Pancreas (tissue), 10 donors: ENCODE measurements at regions not wholly inside any gene's neighbourhood (a gene's known extent, or its start where the extent isn't known, plus 50 kb on each side); places are given as distances from the start of the nearest gene placed in this dataset.

Experiments
- ATAC-seq, 4 donors: fragments of 200-7000 bp; cut with Tn5 transposase; one replicate each; pipeline versions ENCODE4 v1.8.0 to v1.9.1; 2020; ENCODE audit warnings: mild to moderate bottlenecking in 4 of 4, moderate library complexity in 4 of 4
- DNase-seq, 6 donors: peaks; one replicate each; pipeline ENCODE4 v3.0.0-alpha.2; 2020
- FAIRE-seq: peaks from 2 replicates; lab custom pipeline; 2012; peaks lifted over from hg19 to GRCh38; lab: Jason Lieb, UNC
- H3K27ac ChIP-seq, 4 donors: fragments of 200-600 bp; sonication (generic); 1 replicate in 3 of 4; 2 replicates in 1 of 4; pipeline versions ENCODE4 v1.5.0 to v1.8.0; 2020
- H3K27me3 ChIP-seq, 4 donors: fragments of 200-600 bp; one replicate each; pipeline ENCODE4 v1.8.0; 2021
- H3K36me3 ChIP-seq, 3 donors: fragments of 200-600 bp; sonication (generic) in 1 of 3; one replicate each; pipeline versions ENCODE4 v1.5.0 to v1.8.0; 2020 to 2021
- H3K4me1 ChIP-seq, 3 donors: fragments of 200-600 bp; one replicate each; pipeline ENCODE4 v1.8.0; 2021
- H3K4me3 ChIP-seq, 4 donors: fragments of 200-600 bp; sonication (generic) in 2 of 4; one replicate each; pipeline versions ENCODE4 v1.5.0 to v1.8.0; 2020 to 2021
- H3K9me3 ChIP-seq, 4 donors: fragments of 200-600 bp; one replicate each; pipeline ENCODE4 v1.8.0; 2021
- CTCF ChIP-seq, 4 donors: fragments of 200-600 bp; sonication (generic) in 3 of 4; IDR thresholded peaks; one replicate each; pipeline versions ENCODE4 v1.5.0 to v1.8.0; 2021; ENCODE audit warnings: antibody characterized with exemption in 4 of 4
- whole genome bisulfite sequencing, 2 donors: extraction: QIAGEN DNeasy Blood & Tissue Kit; methylation state at CpG; one replicate each; pipeline ENCODE4 v1.1.7; 2013; 5-methylcytosine and 5-hydroxymethylcytosine counted together
- intact Hi-C, 3 donors: fragments of 100-400 bp; cut with DNase I; formaldehyde crosslinking; loops; one replicate each; pipeline versions ENCODE4 v1.11.1 to v1.14.2; 2022
- donor health status: healthy with polysubstance abuse.
- donor health status: DM: no; HTN: no; CAD: no; lungs with moderate emphysema.
- donor health status: DM: no; HTN: no; CAD: no.
- donor health status: control.
- donor health status: control.
- donor health status: Bipolar disorder and iron deficiency.
- donor health status: DM: yes; HTN: yes; CAD: no.
- donor health status: DM: no; HTN: no; CAD: no.
- donor health status: DM: no; HTN: no; CAD: no.
- donor health status: DM: yes; HTN: yes; CAD: no.

DNA sequence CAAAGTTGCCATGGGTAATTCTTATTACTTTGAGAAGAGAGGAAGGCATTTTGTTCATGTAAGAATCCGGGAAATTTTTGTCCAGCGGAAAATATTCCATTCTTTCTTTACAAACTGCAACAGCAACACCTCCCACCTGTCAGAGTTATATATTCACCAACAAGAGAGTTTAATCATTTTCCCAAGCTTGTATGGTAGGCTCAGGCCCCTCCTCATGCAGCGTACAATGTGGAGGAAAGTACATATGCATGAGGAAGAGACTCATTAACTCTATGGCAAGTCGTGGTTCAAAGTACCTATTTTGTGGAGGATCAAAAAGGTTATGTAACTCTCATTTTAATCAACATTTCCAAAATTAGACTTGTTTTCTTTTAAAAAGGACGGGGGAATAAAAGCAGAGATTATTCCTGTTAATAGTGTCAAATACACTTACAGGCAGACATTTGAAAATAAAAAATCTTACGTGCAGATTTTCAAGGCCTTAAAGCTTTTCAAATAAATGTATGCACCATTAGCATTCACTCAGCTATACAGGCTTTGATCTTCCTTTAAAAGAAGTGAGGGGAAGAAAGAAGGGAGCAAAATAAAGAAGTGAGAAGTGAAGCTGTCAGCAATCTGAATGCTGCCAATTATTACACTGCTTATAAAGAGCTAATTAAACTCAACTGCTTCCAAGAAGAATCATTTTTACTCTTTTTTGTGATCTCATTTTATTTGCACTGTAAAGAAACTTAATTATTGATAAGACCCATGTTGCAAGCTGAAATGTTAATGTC, 204.8 kb downstream of the FAT4 start:
- Histone ChIP-seq H3K4me1 (no peaks in the 10 kb centered on the region), H3K27ac (peak overlapping the region in 1 of 4 donors; percentile 2), H3K4me3 (no peak overlapping the region), H3K36me3 (no peaks in the 10 kb centered on the region), H3K9me3 (no peaks in the 10 kb centered on the region), H3K27me3 (no peaks in the 10 kb centered on the region)
- intact Hi-C loops: no loop called here
- ATAC-seq (peak in 3 of 4 donors; percentile 47 to 73 (median 55)), DNase-seq (no peak), FAIRE-seq (no peak)
- TF ChIP-seq CTCF (IDR thresholded peaks at IDR 0.05): no peak
- WGBS, 2 donors: 17 to 25% methylated on average over 6 of the region's 6 CpGs

- Histone ChIP-seq H3K4me1 (no peaks in the 10 kb centered on the region), H3K27me3 (no peaks in the 10 kb centered on the region), H3K9me3 (no peaks in the 10 kb centered on the region), H3K36me3 (no peaks in the 10 kb centered on the region), H3K4me3 (no peak overlapping the region), H3K27ac (peak overlapping the region in 1 of 4 donors; percentile 2)
- DNase-seq: no peak
- WGBS, 2 donors: 46 to 50% methylated on average over 5 of the region's 5 CpGs
- FAIRE-seq: no peak
- no peak for TF ChIP-seq CTCF (IDR thresholded peaks at IDR 0.05)
- peak in 2 of 4 donors; percentile 34 to 57 for ATAC-seq
- intact Hi-C loops: no loop called here
Measured at GRCh38 chr4:125520258-125520990, 205.7 kb downstream of the FAT4 start.

- Histone ChIP-seq H3K4me1 (no peaks in the 10 kb centered on the region), H3K27ac (no peak overlapping the region), H3K36me3 (no peaks in the 10 kb centered on the region), H3K4me3 (no peak overlapping the region), H3K9me3 (peaks cover 0 to 3% (median 0%) of the 10 kb centered on the region in 4 donors), H3K27me3 (no peaks in the 10 kb centered on the region)
- no peak for TF ChIP-seq CTCF (IDR thresholded peaks at IDR 0.05)
- intact Hi-C loops: no loop called here
- ATAC-seq (no peak), DNase-seq (no peak), FAIRE-seq (no peak)
- 82 to 85% methylated on average over 9 of the region's 9 CpGs for WGBS, 2 donors
Measured at GRCh38 chr4:125522588-125522987, 207.8 kb downstream of the FAT4 start.

GRCh38 chr4:125522992-125523391, 208.2 kb downstream of the FAT4 start:
- no peaks in the 10 kb centered on the region for H3K27me3 ChIP-seq
- WGBS, 2 donors: 66 to 76% methylated on average over 10 of the region's 10 CpGs
- H3K4me3 ChIP-seq: no peak overlapping the region
- ATAC-seq: no peak
- no peak for FAIRE-seq
- H3K4me1 ChIP-seq: no peaks in the 10 kb centered on the region
- no peak overlapping the region for H3K27ac ChIP-seq
- peaks cover 0 to 3% (median 0%) of the 10 kb centered on the region in 4 donors for H3K9me3 ChIP-seq
- intact Hi-C loops: no loop called here
- no peak for TF ChIP-seq CTCF (IDR thresholded peaks at IDR 0.05)
- no peaks in the 10 kb centered on the region for H3K36me3 ChIP-seq
- DNase-seq: peak in 1 of 6 donors; percentile 29
